ENCODE measurements at regions not wholly inside any gene's neighbourhood (a gene's known extent, or its start where the extent isn't known, plus 50 kb on each side); places are given as distances from the start of the nearest gene placed in this dataset.

DNA sequence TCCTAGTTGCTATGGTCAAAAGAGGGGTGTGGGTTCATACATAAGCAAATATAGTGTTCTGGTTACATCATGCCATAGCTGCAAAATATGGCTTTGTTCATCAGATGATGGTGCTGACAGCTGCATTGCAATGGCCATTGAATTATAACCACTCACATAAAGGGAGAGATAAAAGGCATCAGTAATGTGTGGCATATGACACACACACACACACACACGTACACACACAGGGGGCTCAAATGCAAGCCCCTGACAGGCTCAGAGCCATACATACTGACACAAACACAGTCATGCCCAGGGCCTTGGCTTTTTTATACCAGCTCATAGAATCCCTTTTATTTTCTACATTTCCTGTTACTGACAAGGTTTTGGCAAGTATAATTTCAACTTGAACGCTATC lies 698.9 kb downstream of the BCL11B start:
- no peak overlapping the region for H3K9ac ChIP-seq (ENCODE audit: low read depth, low read length, poor library complexity)
- H4K8ac ChIP-seq (ENCODE audit: low read depth, low read length) = no peak overlapping the region
- no peak overlapping the region for H3K27ac ChIP-seq (replicated peaks; ENCODE audit: low read length)
- no peak overlapping the region for H2BK15ac ChIP-seq (ENCODE audit: low read length)
- H3K36me3 ChIP-seq (replicated peaks in 1 of 2; ENCODE audit: control insufficient read depth in 2 of 2, insufficient read depth in 2 of 2, low read length in 2 of 2) = no peaks in the 10 kb centered on the region
- no peak for DNase-seq (ENCODE audit: low spot score)
- no peak overlapping the region for H4K91ac ChIP-seq (ENCODE audit: low read depth, low read length, poor library complexity)
- H3K14ac ChIP-seq (ENCODE audit: low read length) = no peak overlapping the region
- H3K4me3 ChIP-seq (ENCODE audit: low read length in 2 of 2) = no peak overlapping the region
- H3K18ac ChIP-seq (ENCODE audit: low read length) = no peak overlapping the region
- no CpG with 5 or more reads among the region's 2 CpGs for WGBS, 2 donors (ENCODE audit: extremely low coverage in 2 of 2, insufficient read length in 2 of 2, insufficient replicate concordance in 1 of 2)
- H2BK120ac ChIP-seq (ENCODE audit: low read depth, low read length) = no peak overlapping the region
- H3K23ac ChIP-seq (ENCODE audit: low read depth, low read length, poor library complexity) = no peak overlapping the region
- no peak overlapping the region for H2BK12ac ChIP-seq (ENCODE audit: low read length)
- peaks cover 0 to 7% of the 10 kb centered on the region in 2 donors for H3K9me3 ChIP-seq (replicated peaks in 1 of 2; ENCODE audit: control insufficient read depth in 2 of 2, insufficient read depth in 1 of 2, low read depth in 1 of 2, low read length in 2 of 2)
- H2AK5ac ChIP-seq (ENCODE audit: low read depth, low read length) = no peak overlapping the region
- no peaks in the 10 kb centered on the region for H3K27me3 ChIP-seq (ENCODE audit: control insufficient read depth in 3 of 3, insufficient read depth in 3 of 3, low read depth in 1 of 3, low read length in 3 of 3)
- no peak overlapping the region for H2BK5ac ChIP-seq (ENCODE audit: low read length)
- no peaks in the 10 kb centered on the region for H3K4me1 ChIP-seq (ENCODE audit: control insufficient read depth in 2 of 2, insufficient read depth in 1 of 2, low read depth in 1 of 2, low read length in 2 of 2)
- no peak overlapping the region for H3K4ac ChIP-seq (ENCODE audit: low read length)
- H3K79me1 ChIP-seq (ENCODE audit: low read depth, low read length) = no peaks in the 10 kb centered on the region
- H2AFZ ChIP-seq (ENCODE audit: low read length) = no peak overlapping the region
- no peak overlapping the region for H3K4me2 ChIP-seq (ENCODE audit: insufficient read depth, low read length, poor library complexity, severe bottlenecking)

DNA sequence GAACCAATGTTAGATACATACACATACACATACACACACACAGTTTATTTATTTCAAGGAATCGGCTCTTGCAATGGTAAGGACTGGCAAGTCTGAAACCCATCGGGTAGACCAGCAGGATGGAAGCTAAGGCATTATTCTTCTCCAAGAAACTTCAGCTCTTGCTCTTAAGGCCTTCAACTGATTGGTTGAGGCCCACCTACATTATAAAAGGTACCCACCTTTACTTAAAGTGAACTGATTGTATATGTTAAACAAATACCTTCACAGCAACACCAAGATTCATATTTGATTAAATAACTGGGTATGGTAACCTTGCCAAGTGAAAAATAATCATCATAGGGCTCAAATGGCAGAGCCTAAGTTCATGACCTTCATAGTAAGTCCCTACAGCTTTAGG lies 695.5 kb downstream of the BCL11B start:
- Histone ChIP-seq H3K79me1 (ENCODE audit: low read depth, low read length) (no peaks in the 10 kb centered on the region), H3K4ac (ENCODE audit: low read length) (no peak overlapping the region), H2BK5ac (ENCODE audit: low read length) (no peak overlapping the region), H3K4me3 (ENCODE audit: low read length in 2 of 2) (no peak overlapping the region), H4K8ac (ENCODE audit: low read depth, low read length) (no peak overlapping the region), H3K9me3 (replicated peaks in 1 of 2; ENCODE audit: control insufficient read depth in 2 of 2, insufficient read depth in 1 of 2, low read depth in 1 of 2, low read length in 2 of 2) (peaks cover 0 to 5% of the 10 kb centered on the region in 2 donors), H3K9ac (ENCODE audit: low read depth, low read length, poor library complexity) (no peak overlapping the region), H3K14ac (ENCODE audit: low read length) (no peak overlapping the region), H2BK120ac (ENCODE audit: low read depth, low read length) (no peak overlapping the region), H3K4me1 (ENCODE audit: control insufficient read depth in 2 of 2, insufficient read depth in 1 of 2, low read depth in 1 of 2, low read length in 2 of 2) (no peaks in the 10 kb centered on the region), H2BK15ac (ENCODE audit: low read length) (no peak overlapping the region), H3K4me2 (ENCODE audit: insufficient read depth, low read length, poor library complexity, severe bottlenecking) (no peak overlapping the region), H3K27me3 (ENCODE audit: control insufficient read depth in 3 of 3, insufficient read depth in 3 of 3, low read depth in 1 of 3, low read length in 3 of 3) (no peaks in the 10 kb centered on the region), H2BK12ac (ENCODE audit: low read length) (no peak overlapping the region), H4K91ac (ENCODE audit: low read depth, low read length, poor library complexity) (no peak overlapping the region), H3K18ac (ENCODE audit: low read length) (no peak overlapping the region), H3K23ac (ENCODE audit: low read depth, low read length, poor library complexity) (no peak overlapping the region), H2AK5ac (ENCODE audit: low read depth, low read length) (no peak overlapping the region), H3K27ac (replicated peaks; ENCODE audit: low read length) (no peak overlapping the region), H2AFZ (ENCODE audit: low read length) (no peak overlapping the region), H3K36me3 (replicated peaks in 1 of 2; ENCODE audit: control insufficient read depth in 2 of 2, insufficient read depth in 2 of 2, low read length in 2 of 2) (no peaks in the 10 kb centered on the region)
- DNase-seq (ENCODE audit: low spot score) = no peak
- WGBS, 2 donors (ENCODE audit: extremely low coverage in 2 of 2, insufficient read length in 2 of 2, insufficient replicate concordance in 1 of 2) = no CpG with 5 or more reads among the region's 2 CpGs

DNA sequence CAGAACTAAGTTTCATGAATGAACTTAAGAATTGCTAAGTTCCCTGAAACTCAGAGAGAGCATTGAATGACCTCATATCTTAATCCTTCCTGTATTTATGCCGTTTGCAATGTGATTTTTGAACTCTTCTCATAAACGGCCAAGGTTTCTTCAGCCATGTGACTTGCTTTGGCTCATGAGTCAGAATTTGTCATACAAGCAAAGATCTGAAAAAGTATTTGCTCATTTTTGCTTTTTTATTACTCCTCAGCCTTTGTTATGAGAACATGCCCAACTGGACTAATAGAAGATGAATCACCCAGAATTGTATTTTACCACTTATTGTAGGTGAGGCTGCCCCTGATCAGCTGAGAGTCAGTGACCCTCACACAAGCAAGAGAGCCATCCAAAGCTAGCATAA lies 693.8 kb downstream of the BCL11B start:
- Histone ChIP-seq H2AK5ac (ENCODE audit: low read depth, low read length) (no peak overlapping the region), H3K4me2 (ENCODE audit: insufficient read depth, low read length, poor library complexity, severe bottlenecking) (no peak overlapping the region), H3K9ac (ENCODE audit: low read depth, low read length, poor library complexity) (no peak overlapping the region), H2BK15ac (ENCODE audit: low read length) (no peak overlapping the region), H3K4me1 (ENCODE audit: control insufficient read depth in 2 of 2, insufficient read depth in 1 of 2, low read depth in 1 of 2, low read length in 2 of 2) (no peaks in the 10 kb centered on the region), H2BK120ac (ENCODE audit: low read depth, low read length) (no peak overlapping the region), H3K9me3 (replicated peaks in 1 of 2; ENCODE audit: control insufficient read depth in 2 of 2, insufficient read depth in 1 of 2, low read depth in 1 of 2, low read length in 2 of 2) (no peaks in the 10 kb centered on the region), H2AFZ (ENCODE audit: low read length) (no peak overlapping the region), H3K23ac (ENCODE audit: low read depth, low read length, poor library complexity) (no peak overlapping the region), H3K14ac (ENCODE audit: low read length) (no peak overlapping the region), H3K27me3 (ENCODE audit: control insufficient read depth in 3 of 3, insufficient read depth in 3 of 3, low read depth in 1 of 3, low read length in 3 of 3) (no peaks in the 10 kb centered on the region), H3K4me3 (ENCODE audit: low read length in 2 of 2) (no peak overlapping the region), H3K18ac (ENCODE audit: low read length) (no peak overlapping the region), H3K79me1 (ENCODE audit: low read depth, low read length) (no peaks in the 10 kb centered on the region), H2BK12ac (ENCODE audit: low read length) (no peak overlapping the region), H3K27ac (replicated peaks; ENCODE audit: low read length) (no peak overlapping the region), H4K91ac (ENCODE audit: low read depth, low read length, poor library complexity) (no peak overlapping the region), H4K8ac (ENCODE audit: low read depth, low read length) (no peak overlapping the region), H3K4ac (ENCODE audit: low read length) (no peak overlapping the region), H3K36me3 (replicated peaks in 1 of 2; ENCODE audit: control insufficient read depth in 2 of 2, insufficient read depth in 2 of 2, low read length in 2 of 2) (no peaks in the 10 kb centered on the region), H2BK5ac (ENCODE audit: low read length) (no peak overlapping the region)
- no peak for DNase-seq (ENCODE audit: low spot score)
- no CpG with 5 or more reads among the region's 2 CpGs for WGBS, 2 donors (ENCODE audit: extremely low coverage in 2 of 2, insufficient read length in 2 of 2, insufficient replicate concordance in 1 of 2)

DNA sequence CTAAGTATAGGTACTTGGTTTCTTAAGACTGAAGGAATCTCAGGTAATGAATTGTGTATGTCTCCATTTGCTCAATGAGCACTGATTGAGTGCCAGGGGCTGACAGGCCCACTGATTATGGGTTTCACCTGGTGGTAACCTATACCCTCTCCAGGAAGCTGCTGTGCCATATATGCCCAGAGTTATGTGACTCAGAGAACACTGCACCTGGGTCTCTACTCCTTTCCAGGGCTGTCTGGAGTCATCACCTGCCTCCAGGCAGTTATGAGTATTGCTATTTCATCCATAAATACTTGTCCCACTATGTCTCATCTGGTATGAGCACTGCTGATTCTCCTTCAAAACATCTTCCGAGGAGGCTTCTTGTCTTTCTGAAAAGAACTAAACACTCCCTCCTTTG lies 692.9 kb downstream of the BCL11B start:
- WGBS, 2 donors (ENCODE audit: extremely low coverage in 2 of 2, insufficient read length in 2 of 2, insufficient replicate concordance in 1 of 2) = no CpG with 5 or more reads among the region's 1 CpG
- H2BK15ac ChIP-seq (ENCODE audit: low read length) = no peak overlapping the region
- H3K27ac ChIP-seq (replicated peaks; ENCODE audit: low read length) = no peak overlapping the region
- no peak overlapping the region for H3K23ac ChIP-seq (ENCODE audit: low read depth, low read length, poor library complexity)
- H4K91ac ChIP-seq (ENCODE audit: low read depth, low read length, poor library complexity) = no peak overlapping the region
- no peak for DNase-seq (ENCODE audit: low spot score)
- H3K79me1 ChIP-seq (ENCODE audit: low read depth, low read length) = no peaks in the 10 kb centered on the region
- no peaks in the 10 kb centered on the region for H3K27me3 ChIP-seq (ENCODE audit: control insufficient read depth in 3 of 3, insufficient read depth in 3 of 3, low read depth in 1 of 3, low read length in 3 of 3)
- H3K9ac ChIP-seq (ENCODE audit: low read depth, low read length, poor library complexity) = no peak overlapping the region
- H3K4me1 ChIP-seq (ENCODE audit: control insufficient read depth in 2 of 2, insufficient read depth in 1 of 2, low read depth in 1 of 2, low read length in 2 of 2) = no peaks in the 10 kb centered on the region
- H3K4me2 ChIP-seq (ENCODE audit: insufficient read depth, low read length, poor library complexity, severe bottlenecking) = no peak overlapping the region
- H4K8ac ChIP-seq (ENCODE audit: low read depth, low read length) = no peak overlapping the region
- no peak overlapping the region for H2AFZ ChIP-seq (ENCODE audit: low read length)
- H3K14ac ChIP-seq (ENCODE audit: low read length) = no peak overlapping the region
- H2BK5ac ChIP-seq (ENCODE audit: low read length) = no peak overlapping the region
- no peak overlapping the region for H2BK120ac ChIP-seq (ENCODE audit: low read depth, low read length)
- no peak overlapping the region for H3K4me3 ChIP-seq (ENCODE audit: low read length in 2 of 2)
- no peaks in the 10 kb centered on the region for H3K9me3 ChIP-seq (replicated peaks in 1 of 2; ENCODE audit: control insufficient read depth in 2 of 2, insufficient read depth in 1 of 2, low read depth in 1 of 2, low read length in 2 of 2)
- no peak overlapping the region for H2BK12ac ChIP-seq (ENCODE audit: low read length)
- H2AK5ac ChIP-seq (ENCODE audit: low read depth, low read length) = no peak overlapping the region
- H3K36me3 ChIP-seq (replicated peaks in 1 of 2; ENCODE audit: control insufficient read depth in 2 of 2, insufficient read depth in 2 of 2, low read length in 2 of 2) = no peaks in the 10 kb centered on the region
- H3K4ac ChIP-seq (ENCODE audit: low read length) = no peak overlapping the region
- H3K18ac ChIP-seq (ENCODE audit: low read length) = no peak overlapping the region
